ENCODE measurements at regions not wholly inside any gene's neighbourhood (a gene's known extent, or its start where the extent isn't known, plus 50 kb on each side); places are given as distances from the start of the nearest gene placed in this dataset.

DNA sequence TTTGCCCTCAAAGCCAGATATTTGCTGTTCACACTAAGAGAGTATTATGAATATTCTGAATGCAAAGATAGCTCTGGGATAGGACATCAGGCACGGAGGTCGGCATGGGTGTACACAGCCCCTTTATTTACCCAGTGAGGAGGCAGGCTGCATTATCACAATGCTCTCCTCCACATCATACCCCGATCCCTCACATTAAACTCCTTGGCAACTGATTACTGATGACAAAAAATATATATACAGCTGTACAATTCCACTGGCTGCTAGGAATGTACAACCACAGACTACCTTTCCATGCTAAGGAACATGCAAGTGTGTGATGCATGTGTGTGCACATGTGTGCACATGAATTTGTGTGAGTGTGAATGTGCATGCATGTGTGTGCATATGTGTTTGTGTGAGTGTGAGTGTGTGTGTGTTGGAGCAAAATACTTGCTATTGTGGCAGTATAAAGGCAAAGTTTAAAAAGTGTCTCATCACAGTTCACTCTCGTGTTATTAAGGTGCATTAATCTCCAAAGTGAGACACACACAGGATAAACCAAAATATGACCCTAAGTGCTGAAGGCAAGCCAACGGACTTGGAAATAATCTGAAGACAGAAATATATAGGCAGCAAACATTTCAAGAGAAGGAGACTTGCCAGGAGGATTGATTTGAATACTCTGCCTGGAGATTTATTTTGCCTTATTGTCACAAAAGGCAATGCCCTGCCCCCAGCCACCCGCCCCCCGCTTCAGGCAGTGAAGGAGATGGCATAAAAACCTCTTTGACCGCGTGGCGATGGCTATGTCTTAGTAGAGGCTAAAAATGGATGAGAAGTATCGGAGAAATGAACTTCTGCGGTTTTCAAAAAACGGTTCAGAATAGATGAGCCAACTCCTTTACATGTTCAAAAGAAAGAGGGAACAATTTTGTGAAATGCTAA lies 274.8 kb downstream of the TSHZ3 start:
- TF ChIP-seq, protein P1, sequence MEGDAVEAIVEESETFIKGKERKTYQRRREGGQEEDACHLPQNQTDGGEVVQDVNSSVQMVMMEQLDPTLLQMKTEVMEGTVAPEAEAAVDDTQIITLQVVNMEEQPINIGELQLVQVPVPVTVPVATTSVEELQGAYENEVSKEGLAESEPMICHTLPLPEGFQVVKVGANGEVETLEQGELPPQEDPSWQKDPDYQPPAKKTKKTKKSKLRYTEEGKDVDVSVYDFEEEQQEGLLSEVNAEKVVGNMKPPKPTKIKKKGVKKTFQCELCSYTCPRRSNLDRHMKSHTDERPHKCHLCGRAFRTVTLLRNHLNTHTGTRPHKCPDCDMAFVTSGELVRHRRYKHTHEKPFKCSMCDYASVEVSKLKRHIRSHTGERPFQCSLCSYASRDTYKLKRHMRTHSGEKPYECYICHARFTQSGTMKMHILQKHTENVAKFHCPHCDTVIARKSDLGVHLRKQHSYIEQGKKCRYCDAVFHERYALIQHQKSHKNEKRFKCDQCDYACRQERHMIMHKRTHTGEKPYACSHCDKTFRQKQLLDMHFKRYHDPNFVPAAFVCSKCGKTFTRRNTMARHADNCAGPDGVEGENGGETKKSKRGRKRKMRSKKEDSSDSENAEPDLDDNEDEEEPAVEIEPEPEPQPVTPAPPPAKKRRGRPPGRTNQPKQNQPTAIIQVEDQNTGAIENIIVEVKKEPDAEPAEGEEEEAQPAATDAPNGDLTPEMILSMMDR (conservative IDR thresholded peaks at IDR 0.05 in 1 of 2, IDR thresholded peaks at IDR 0.05 in 1 of 2; ENCODE audit: extremely low read depth in 1 of 2, insufficient read depth in 1 of 2, low read depth in 1 of 2, low read length in 2 of 2): no peak
- no peak for TF ChIP-seq EZH2 (IDR thresholded peaks at IDR 0.05; ENCODE audit: borderline replicate concordance, low read length)

Data from mammary epithelial cell (primary cell).